SK-N-SH (cell line): ENCODE measurements at regions not wholly inside any gene's neighbourhood (a gene's known extent, or its start where the extent isn't known, plus 50 kb on each side); places are given as distances from the start of the nearest gene placed in this dataset.

Experiments
- CTCF ChIA-PET: fragments of 300-600, 350-600 bp; formaldehyde crosslinking; extraction: SDS; loops from one replicate; lab custom pipeline; 2021; lab: Yijun Ruan, JAX
- POLR2A ChIA-PET: fragments of 350-600 bp; sonication (Branson Sonifier 250); formaldehyde crosslinking; extraction: SDS; loops from one replicate; lab custom pipeline; 2020; ENCODE audit warnings: antibody characterized with exemption, inconsistent platforms; lab: Yijun Ruan, JAX
- DNase-seq: peaks from one replicate; pipeline ENCODE4 v3.0.0; 2012
- H2AFZ ChIP-seq: fragments of 200-600 bp; sonication (generic); 2 replicates; pipeline ENCODE4 v1.8.1; 2016; ENCODE audit warnings: antibody characterized with exemption, mild to moderate bottlenecking, low read depth
- H3F3A ChIP-seq: fragments of 200-600 bp; sonication (generic); replicated peaks from 2 replicates; pipeline ENCODE3; 2016; ENCODE audit warnings: antibody characterized with exemption, mild to moderate bottlenecking; ENCODE audit not compliant: insufficient read depth
- H3K27ac ChIP-seq, 2 experiments: fragments of 200-500 bp in 1 of 2; fragments of 200-600 bp in 1 of 2; sonication (Bioruptor generic) in 1 of 2; sonication (generic), shearing (Covaris generic) in 1 of 2; 2 replicates each; pipeline versions ENCODE4 v1.5.1 to v1.6.1; 2014 to 2016; ENCODE audit warnings: low read depth in 2 of 2, inconsistent platforms in 1 of 2, low read length in 1 of 2, mild to moderate bottlenecking in 1 of 2, mixed read lengths in 1 of 2
- H3K27me3 ChIP-seq: fragments of 200-600 bp; sonication (generic), shearing (Covaris generic); 2 replicates; pipeline ENCODE4 v1.6.1; 2016; ENCODE audit warnings: mixed run types; ENCODE audit not compliant: insufficient read depth
- H3K36me3 ChIP-seq, 2 experiments: fragments of 200-500 bp in 1 of 2; fragments of 200-600 bp in 1 of 2; sonication (Bioruptor generic) in 1 of 2; sonication (generic) in 1 of 2; replicated peaks in 1 of 2; 2 replicates each; pipeline versions ENCODE3 to v1.5.1; 2014 to 2016; ENCODE audit warnings: low read length in 1 of 2, mild to moderate bottlenecking in 1 of 2; ENCODE audit not compliant: insufficient read depth in 2 of 2, control insufficient read depth in 1 of 2
- H3K4me1 ChIP-seq, 2 experiments: fragments of 200-500 bp in 1 of 2; fragments of 200-600 bp in 1 of 2; sonication (Bioruptor generic) in 1 of 2; sonication (generic), shearing (Covaris generic) in 1 of 2; 2 replicates each; pipeline versions ENCODE4 v1.5.1 to v1.6.1; 2014 to 2016; ENCODE audit warnings: low read depth in 1 of 2, low read length in 1 of 2, mixed run types in 1 of 2; ENCODE audit not compliant: insufficient read depth in 2 of 2, control insufficient read depth in 1 of 2
- H3K4me2 ChIP-seq: fragments of 200-600 bp; sonication (generic), shearing (Covaris generic); 2 replicates; pipeline ENCODE4 v1.6.1; 2017; ENCODE audit warnings: mixed run types
- H3K4me3 ChIP-seq, 2 experiments: fragments of 200-500 bp in 1 of 2; fragments of 200-600 bp in 1 of 2; sonication (Bioruptor generic) in 1 of 2; sonication (generic), shearing (Covaris generic) in 1 of 2; 2 replicates each; pipeline versions ENCODE4 v1.5.1 to v1.8.1; 2014 to 2016; ENCODE audit warnings: low read depth in 2 of 2, inconsistent platforms in 1 of 2, low read length in 1 of 2, mild to moderate bottlenecking in 1 of 2, mixed read lengths in 1 of 2, moderate library complexity in 1 of 2
- H3K79me2 ChIP-seq: fragments of 200-600 bp; sonication (generic); 2 replicates; pipeline ENCODE4 v1.8.1; 2017; ENCODE audit warnings: mild to moderate bottlenecking; ENCODE audit not compliant: insufficient read depth
- H3K9ac ChIP-seq: fragments of 200-600 bp; sonication (generic); 2 replicates; pipeline ENCODE4 v1.6.1; 2017; ENCODE audit warnings: mixed run types
- H3K9me2 ChIP-seq: fragments of 200-600 bp; sonication (generic); 2 replicates; pipeline ENCODE4 v1.6.1; 2017; ENCODE audit warnings: mixed run types
- H3K9me3 ChIP-seq: fragments of 200-600 bp; sonication (generic); 2 replicates; pipeline ENCODE4 v1.6.1; 2017; ENCODE audit warnings: mixed run types, mild to moderate bottlenecking, moderate library complexity
- H4K20me1 ChIP-seq: fragments of 200-600 bp; sonication (generic); 2 replicates; pipeline ENCODE4 v1.6.1; 2017; ENCODE audit warnings: mild to moderate bottlenecking, mixed run types; ENCODE audit not compliant: insufficient read depth
- CHD2 ChIP-seq: fragments of 150-350 bp; IDR thresholded peaks from 2 replicates; pipeline ENCODE4 v1.6.1; 2018; ENCODE audit warnings: low read length; ENCODE audit not compliant: partially characterized antibody
- EZH2phosphoT487 ChIP-seq: fragments of 200-600 bp; sonication (generic); IDR thresholded peaks from 2 replicates; pipeline ENCODE4 v1.6.1; 2017; ENCODE audit warnings: low read depth, mixed run types, mild to moderate bottlenecking, antibody characterized with exemption, moderate library complexity, borderline replicate concordance
- FOSL2 ChIP-seq: IDR thresholded peaks from 2 replicates; pipeline ENCODE4 v1.4.0; 2012; ENCODE audit warnings: low read depth, mild to moderate bottlenecking, moderate library complexity, borderline replicate concordance
- GABPA ChIP-seq: IDR thresholded peaks from 2 replicates; pipeline ENCODE4 v1.4.0; 2012; ENCODE audit warnings: low read depth, mild to moderate bottlenecking
- GATA2 ChIP-seq: sonication (generic); formaldehyde crosslinking; IDR thresholded peaks from 2 replicates; pipeline ENCODE4 v1.5.0; 2020; ENCODE audit warnings: mild to moderate bottlenecking, missing genetic modification reagents
- IRF3 ChIP-seq: fragments of 150-350 bp; IDR thresholded peaks from 2 replicates; pipeline ENCODE4 v1.6.1; 2016; ENCODE audit warnings: mild to moderate bottlenecking, low read depth, low read length
- JUND ChIP-seq: IDR thresholded peaks from 2 replicates; pipeline ENCODE4 v1.4.0; 2012
- MEF2A ChIP-seq: IDR thresholded peaks from 2 replicates; pipeline ENCODE4 v1.4.0; 2012; ENCODE audit warnings: low read depth, borderline replicate concordance
- MXI1 ChIP-seq: IDR thresholded peaks from 2 replicates; pipeline ENCODE4 v1.6.1; 2012; ENCODE audit warnings: mild to moderate bottlenecking, low read depth, low read length, improper control_type of control experiment
- NFIC ChIP-seq: IDR thresholded peaks from 2 replicates; pipeline ENCODE4 v1.4.0; 2012; ENCODE audit warnings: borderline replicate concordance
- POLR2AphosphoS5 ChIP-seq: IDR thresholded peaks from 2 replicates; pipeline ENCODE4 v1.6.1; 2012; ENCODE audit warnings: low read depth, low read length
- RAD21 ChIP-seq: IDR thresholded peaks from 2 replicates; pipeline ENCODE4 v1.6.1; 2012; ENCODE audit warnings: mild to moderate bottlenecking, low read length
- RCOR1 ChIP-seq: fragments of 150-350 bp; IDR thresholded peaks from 2 replicates; pipeline ENCODE4 v1.6.1; 2017; ENCODE audit warnings: antibody characterized with exemption, low read length
- RFX5 ChIP-seq: IDR thresholded peaks from 2 replicates; pipeline ENCODE4 v1.6.1; 2012; ENCODE audit warnings: mild to moderate bottlenecking, improper control_type of control experiment, low read length
- RXRA ChIP-seq: IDR thresholded peaks from 2 replicates; pipeline ENCODE4 v1.4.0; 2012; ENCODE audit warnings: low read depth, mild to moderate bottlenecking, borderline replicate concordance
- SIN3A ChIP-seq: IDR thresholded peaks from 2 replicates; pipeline ENCODE4 v1.6.1; 2012; ENCODE audit warnings: low read depth, mild to moderate bottlenecking, low read length, moderate library complexity, borderline replicate concordance
- TAF1 ChIP-seq: IDR thresholded peaks from 2 replicates; pipeline ENCODE4 v1.6.1; 2012; ENCODE audit warnings: low read depth, mild to moderate bottlenecking, low read length, moderate library complexity, borderline replicate concordance
- TCF12 ChIP-seq: IDR thresholded peaks from 2 replicates; pipeline ENCODE4 v1.4.0; 2012
- WGBS: methylation state at CpG from one replicate; pipeline ENCODE4 v1.1.6; 2017; ENCODE audit warnings: low lambda C conversion rate; 5-methylcytosine and 5-hydroxymethylcytosine counted together
- TF ChIP-seq, protein P1 (sequence below): IDR thresholded peaks from 2 replicates; pipeline ENCODE4 v1.4.0; 2012; ENCODE audit warnings: low read depth
- TF ChIP-seq, protein P2 (sequence below): fragments of 150-350 bp; IDR thresholded peaks from 2 replicates; pipeline ENCODE4 v1.6.1; 2017; ENCODE audit warnings: antibody characterized with exemption, low read length, low read depth, borderline replicate concordance
- TF ChIP-seq, protein P3 (sequence below): fragments of 200-600 bp; sonication (generic); IDR thresholded peaks from 2 replicates; pipeline ENCODE4 v1.6.1; 2017; ENCODE audit warnings: antibody characterized with exemption, mild to moderate bottlenecking, moderate library complexity

- TF ChIP-seq EZH2phosphoT487 (no peak), SIN3A (no peak), CHD2 (no peak), GATA2 (CRISPR knock-in tag) (no peak), JUND (no peak), FOSL2 (no peak), MEF2A (no peak)
Observed at GRCh38 chr5:63097286-63097685, 518.7 kb downstream of the LRRC70 start (continued).

DNA sequence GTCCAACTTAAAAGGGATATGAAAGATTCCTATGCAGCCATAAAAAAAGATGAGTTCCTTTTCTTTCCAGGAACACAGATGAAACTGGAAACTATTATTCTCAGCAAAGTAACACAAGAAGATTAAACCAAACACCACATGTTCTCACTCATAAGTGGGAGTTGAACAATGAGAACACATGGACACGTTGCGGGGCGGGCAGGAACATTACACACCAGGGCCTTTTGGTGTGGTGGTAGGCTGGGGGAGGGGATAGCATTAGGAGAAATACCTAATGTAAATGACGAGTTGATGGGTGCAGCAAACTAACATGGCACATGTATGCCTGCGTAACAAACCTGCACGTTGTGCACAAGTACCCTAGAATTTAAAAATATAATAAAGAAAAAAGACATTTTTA, 516.1 kb downstream of the LRRC70 start:
- DNase-seq = no peak
- Histone ChIP-seq H3K4me1 (no peaks in the 10 kb centered on the region), H3K9ac (no peak overlapping the region), H3K36me3 (no peaks in the 10 kb centered on the region), H3K27ac (no peak overlapping the region), H3F3A (no peaks in the 10 kb centered on the region), H3K27me3 (no peaks in the 10 kb centered on the region), H3K4me2 (no peak overlapping the region), H3K9me3 (no peaks in the 10 kb centered on the region), H3K4me3 (no peak overlapping the region), H4K20me1 (no peaks in the 10 kb centered on the region), H2AFZ (no peak overlapping the region), H3K9me2 (no peaks in the 10 kb centered on the region), H3K79me2 (no peaks in the 10 kb centered on the region)
- ChIA-PET CTCF (no interaction called here), POLR2A (no interaction called here)
- WGBS = 43% methylated on average over 6 of the region's 6 CpGs
- TF ChIP-seq, protein P1, sequence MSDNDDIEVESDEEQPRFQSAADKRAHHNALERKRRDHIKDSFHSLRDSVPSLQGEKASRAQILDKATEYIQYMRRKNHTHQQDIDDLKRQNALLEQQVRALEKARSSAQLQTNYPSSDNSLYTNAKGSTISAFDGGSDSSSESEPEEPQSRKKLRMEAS = no peak
- TF ChIP-seq, protein P2, sequence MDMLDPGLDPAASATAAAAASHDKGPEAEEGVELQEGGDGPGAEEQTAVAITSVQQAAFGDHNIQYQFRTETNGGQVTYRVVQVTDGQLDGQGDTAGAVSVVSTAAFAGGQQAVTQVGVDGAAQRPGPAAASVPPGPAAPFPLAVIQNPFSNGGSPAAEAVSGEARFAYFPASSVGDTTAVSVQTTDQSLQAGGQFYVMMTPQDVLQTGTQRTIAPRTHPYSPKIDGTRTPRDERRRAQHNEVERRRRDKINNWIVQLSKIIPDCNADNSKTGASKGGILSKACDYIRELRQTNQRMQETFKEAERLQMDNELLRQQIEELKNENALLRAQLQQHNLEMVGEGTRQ = no peak
- no peak for TF ChIP-seq RCOR1
- no peak for TF ChIP-seq MEF2A
- TF ChIP-seq, protein P3, sequence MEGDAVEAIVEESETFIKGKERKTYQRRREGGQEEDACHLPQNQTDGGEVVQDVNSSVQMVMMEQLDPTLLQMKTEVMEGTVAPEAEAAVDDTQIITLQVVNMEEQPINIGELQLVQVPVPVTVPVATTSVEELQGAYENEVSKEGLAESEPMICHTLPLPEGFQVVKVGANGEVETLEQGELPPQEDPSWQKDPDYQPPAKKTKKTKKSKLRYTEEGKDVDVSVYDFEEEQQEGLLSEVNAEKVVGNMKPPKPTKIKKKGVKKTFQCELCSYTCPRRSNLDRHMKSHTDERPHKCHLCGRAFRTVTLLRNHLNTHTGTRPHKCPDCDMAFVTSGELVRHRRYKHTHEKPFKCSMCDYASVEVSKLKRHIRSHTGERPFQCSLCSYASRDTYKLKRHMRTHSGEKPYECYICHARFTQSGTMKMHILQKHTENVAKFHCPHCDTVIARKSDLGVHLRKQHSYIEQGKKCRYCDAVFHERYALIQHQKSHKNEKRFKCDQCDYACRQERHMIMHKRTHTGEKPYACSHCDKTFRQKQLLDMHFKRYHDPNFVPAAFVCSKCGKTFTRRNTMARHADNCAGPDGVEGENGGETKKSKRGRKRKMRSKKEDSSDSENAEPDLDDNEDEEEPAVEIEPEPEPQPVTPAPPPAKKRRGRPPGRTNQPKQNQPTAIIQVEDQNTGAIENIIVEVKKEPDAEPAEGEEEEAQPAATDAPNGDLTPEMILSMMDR = no peak
- no peak for TF ChIP-seq GABPA

GRCh38 chr5:63089147-63089546, 510.5 kb downstream of the LRRC70 start:
- H3K4me1 ChIP-seq = no peaks in the 10 kb centered on the region
- H3K79me2 ChIP-seq = no peaks in the 10 kb centered on the region
- WGBS = 8% methylated on average over 1 of the region's 1 CpG
- no peak overlapping the region for H3K4me3 ChIP-seq
- no peaks in the 10 kb centered on the region for H3F3A ChIP-seq
- POLR2A ChIA-PET = no interaction called here
- H3K9me2 ChIP-seq = no peaks in the 10 kb centered on the region
- no peaks in the 10 kb centered on the region for H3K36me3 ChIP-seq
- H3K27me3 ChIP-seq = no peaks in the 10 kb centered on the region
- H4K20me1 ChIP-seq = no peaks in the 10 kb centered on the region
- no peak overlapping the region for H3K27ac ChIP-seq
- no peaks in the 10 kb centered on the region for H3K9me3 ChIP-seq
- CTCF ChIA-PET = no interaction called here
- H3K4me2 ChIP-seq = no peak overlapping the region
- no peak for DNase-seq
- no peak overlapping the region for H2AFZ ChIP-seq
- H3K9ac ChIP-seq = no peak overlapping the region
- TF ChIP-seq, protein P3 = no peak
- TF ChIP-seq RAD21 (no peak), TAF1 (no peak), TCF12 (no peak), MXI1 (no peak), RXRA (no peak), RFX5 (no peak), NFIC (no peak), IRF3 (no peak), POLR2AphosphoS5 (no peak), GABPA (no peak), JUND (no peak), MEF2A (no peak)
- TF ChIP-seq, protein P1 = no peak
